ENCODE measurements at regions not wholly inside any gene's neighbourhood (a gene's known extent, or its start where the extent isn't known, plus 50 kb on each side); places are given as distances from the start of the nearest gene placed in this dataset.

DNA sequence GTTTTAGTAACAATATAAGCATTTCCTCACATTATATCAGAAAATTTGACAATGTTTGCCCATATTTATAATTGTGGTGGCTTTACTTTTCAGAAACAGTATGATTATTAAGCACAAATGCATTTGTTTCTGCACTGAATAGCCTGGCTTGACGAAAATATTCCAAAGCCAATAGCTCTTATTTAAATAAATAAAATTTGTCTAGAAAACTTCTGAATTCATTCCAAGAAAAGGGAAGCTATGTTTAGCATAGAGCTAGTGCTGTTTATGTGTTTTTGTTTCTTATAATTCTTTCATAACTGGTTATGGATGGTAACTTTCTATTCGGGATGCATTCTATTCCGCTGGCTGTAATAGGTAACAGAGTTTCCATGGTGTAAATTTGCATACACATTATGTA is 268.6 kb downstream of the PTBP2 start:
- no peak for DNase-seq
- H3K27ac Mint-ChIP-seq: no peak overlapping the region

DNA sequence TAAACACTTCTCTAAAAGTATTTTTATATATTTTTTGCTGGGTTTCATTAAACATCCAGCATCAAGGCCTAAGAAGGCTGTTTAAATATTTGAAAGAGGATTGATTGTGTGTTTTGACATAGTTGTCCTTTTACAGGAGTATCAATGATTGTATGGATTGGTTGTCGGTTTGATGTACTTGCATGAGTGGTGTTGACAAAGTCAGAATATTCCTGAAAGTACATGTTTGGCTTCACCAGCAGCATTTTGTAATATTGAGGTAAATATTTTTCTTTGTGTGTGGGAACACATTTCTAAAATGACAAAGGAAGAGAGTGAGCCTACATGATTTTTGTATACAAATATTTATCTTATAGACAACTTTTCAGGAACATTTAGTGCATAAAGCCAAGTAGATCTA is 269.7 kb downstream of the PTBP2 start:
- Mint-ChIP-seq H3K36me3 (ENCODE audit: insufficient read depth) (no peaks in the 10 kb centered on the region), H3K9me3 (no peaks in the 10 kb centered on the region), H3K27me3 (peaks cover 30 to 64% of the 10 kb centered on the region in 2 donors), H3K27ac (no peak overlapping the region), H3K4me1 (ENCODE audit: low read depth in 2 of 2) (no peaks in the 10 kb centered on the region), H3K4me3 (no peak overlapping the region)
- ATAC-seq (replicated peaks): no peak
- DNase-seq: no peak

More for the DNA sequence above, 268.6 kb downstream of the PTBP2 start:
- H3K27me3 Mint-ChIP-seq: peaks cover 30 to 73% of the 10 kb centered on the region in 2 donors
- no peaks in the 10 kb centered on the region for H3K9me3 Mint-ChIP-seq
- H3K4me1 Mint-ChIP-seq (ENCODE audit: low read depth in 2 of 2): no peaks in the 10 kb centered on the region
- H3K4me3 Mint-ChIP-seq: no peak overlapping the region
- no peak for ATAC-seq (replicated peaks)
- no peaks in the 10 kb centered on the region for H3K36me3 Mint-ChIP-seq (ENCODE audit: insufficient read depth)

DNA sequence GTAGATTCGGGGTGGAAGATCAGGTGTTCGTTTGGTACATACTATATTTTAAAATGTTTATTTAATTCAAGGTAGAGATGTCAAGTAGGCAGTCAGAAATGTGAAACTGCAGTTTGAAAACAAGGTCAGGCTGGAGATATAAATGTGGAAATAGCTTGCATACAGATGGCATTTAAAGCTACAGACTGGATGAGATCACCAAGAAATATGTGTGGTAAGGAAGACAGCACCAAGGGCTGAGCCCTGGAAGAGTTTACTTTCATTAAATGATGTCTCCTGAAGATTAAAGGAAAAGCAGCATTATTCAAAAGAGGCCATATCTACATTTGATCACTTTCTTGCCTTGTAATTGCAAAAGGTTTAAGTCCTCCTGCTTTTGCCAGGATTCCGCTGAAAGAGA is 271.3 kb downstream of the PTBP2 start:
- H3K4me3 Mint-ChIP-seq: no peak overlapping the region
- H3K27ac Mint-ChIP-seq: no peak overlapping the region
- H3K9me3 Mint-ChIP-seq: no peaks in the 10 kb centered on the region
- ATAC-seq (replicated peaks): no peak
- no peaks in the 10 kb centered on the region for H3K36me3 Mint-ChIP-seq (ENCODE audit: insufficient read depth)
- H3K27me3 Mint-ChIP-seq: peaks cover 24 to 60% of the 10 kb centered on the region in 2 donors
- H3K4me1 Mint-ChIP-seq (ENCODE audit: low read depth in 2 of 2): no peaks in the 10 kb centered on the region
- no peak for DNase-seq

DNA sequence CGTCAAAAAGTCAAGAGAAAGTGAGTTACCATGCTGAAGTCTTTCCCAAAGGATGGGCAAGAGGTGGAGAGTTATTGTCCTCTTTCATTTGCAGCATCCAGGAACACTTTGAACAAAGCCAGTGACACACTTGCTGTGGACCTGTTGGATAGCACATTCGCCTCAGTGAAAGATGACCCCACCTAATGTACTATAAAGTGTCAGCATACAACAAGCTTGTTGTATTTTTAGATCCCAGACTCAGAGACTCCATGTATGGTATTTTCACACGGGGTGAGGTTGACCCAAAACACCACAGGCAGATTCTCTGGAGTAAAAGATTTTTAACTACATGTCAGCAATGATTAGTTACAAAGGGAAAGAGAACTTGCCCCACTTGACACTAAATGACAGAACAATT is 273.8 kb downstream of the PTBP2 start:
- ATAC-seq (replicated peaks) (no peak), DNase-seq (no peak)
- Mint-ChIP-seq H3K36me3 (ENCODE audit: insufficient read depth) (no peaks in the 10 kb centered on the region), H3K4me3 (no peak overlapping the region), H3K27me3 (peaks cover 18 to 60% of the 10 kb centered on the region in 2 donors), H3K4me1 (ENCODE audit: low read depth in 2 of 2) (peaks cover 0 to 2% of the 10 kb centered on the region in 2 donors), H3K27ac (no peak overlapping the region), H3K9me3 (no peaks in the 10 kb centered on the region)

DNA sequence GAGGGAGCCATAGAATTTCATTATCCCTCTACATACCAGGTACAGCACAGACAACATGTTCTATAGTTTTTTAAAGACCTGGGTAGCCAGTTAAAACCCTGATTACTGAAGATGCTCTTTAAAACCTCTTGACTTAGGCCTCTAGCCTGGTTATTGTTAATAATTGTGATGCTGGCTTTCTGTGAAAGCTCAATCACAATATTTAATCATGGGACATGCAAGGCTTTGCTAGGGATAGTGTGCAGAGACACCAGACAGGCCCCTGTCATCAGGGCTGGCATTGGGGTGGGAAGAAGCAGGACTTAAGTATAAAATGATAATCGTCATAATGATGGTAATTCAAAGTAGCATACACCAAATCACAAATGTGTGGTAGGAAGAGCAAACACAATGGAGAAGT is 274.4 kb downstream of the PTBP2 start:
- no peaks in the 10 kb centered on the region for H3K36me3 Mint-ChIP-seq (ENCODE audit: insufficient read depth)
- H3K4me3 Mint-ChIP-seq: no peak overlapping the region
- H3K27ac Mint-ChIP-seq: no peak overlapping the region
- ATAC-seq (replicated peaks) (no peak), DNase-seq (no peak)
- peaks cover 0 to 2% of the 10 kb centered on the region in 2 donors for H3K4me1 Mint-ChIP-seq (ENCODE audit: low read depth in 2 of 2)
- H3K9me3 Mint-ChIP-seq: no peaks in the 10 kb centered on the region
- peaks cover 18 to 55% of the 10 kb centered on the region in 2 donors for H3K27me3 Mint-ChIP-seq

DNA sequence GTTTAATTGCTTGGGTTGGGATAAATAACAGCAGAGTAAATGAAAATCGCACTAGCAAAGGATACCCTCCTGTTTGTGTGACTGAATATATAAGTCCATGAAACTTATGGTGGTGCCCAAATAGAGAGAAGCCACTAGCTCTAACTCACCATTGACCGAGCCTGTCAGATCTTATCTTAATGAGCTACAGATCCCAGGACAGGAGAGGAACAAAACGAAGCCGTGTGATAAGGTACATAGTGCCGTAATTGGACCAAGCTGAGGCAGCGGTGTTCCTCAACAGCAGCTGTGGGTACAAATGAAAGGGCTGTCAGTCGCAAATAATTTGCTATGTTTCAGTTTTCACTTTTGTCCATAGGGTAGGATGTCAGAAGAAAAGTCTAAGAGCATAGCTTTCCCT is 276.1 kb downstream of the PTBP2 start:
- ATAC-seq (replicated peaks) (no peak), DNase-seq (no peak)
- Mint-ChIP-seq H3K27ac (no peak overlapping the region), H3K4me3 (no peak overlapping the region), H3K9me3 (no peaks in the 10 kb centered on the region), H3K27me3 (peaks cover 15 to 42% of the 10 kb centered on the region in 2 donors), H3K4me1 (ENCODE audit: low read depth in 2 of 2) (peaks cover 0 to 2% of the 10 kb centered on the region in 2 donors), H3K36me3 (ENCODE audit: insufficient read depth) (no peaks in the 10 kb centered on the region)

DNA sequence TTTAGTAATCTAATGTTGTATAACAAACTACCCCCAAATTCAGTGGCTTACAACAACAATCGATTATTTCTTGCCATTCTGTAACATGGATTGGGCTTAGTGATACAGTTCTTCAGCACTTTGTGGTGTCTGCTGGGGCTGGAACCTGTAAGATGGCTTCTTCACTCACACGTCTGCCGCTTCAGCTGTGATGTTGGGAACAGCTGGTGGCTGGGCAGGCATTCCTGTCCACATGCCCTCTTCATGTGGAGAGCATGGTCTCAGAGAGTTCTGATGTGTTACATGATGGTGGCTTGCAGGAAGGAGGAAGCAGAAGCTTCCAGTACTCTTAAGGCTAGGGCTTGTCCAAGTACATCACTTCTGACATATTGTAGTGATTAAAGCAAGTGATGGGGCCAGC is 276.9 kb downstream of the PTBP2 start:
- ATAC-seq (replicated peaks): no peak
- H3K27me3 Mint-ChIP-seq: peaks cover 21 to 34% of the 10 kb centered on the region in 2 donors
- H3K36me3 Mint-ChIP-seq (ENCODE audit: insufficient read depth): no peaks in the 10 kb centered on the region
- H3K4me1 Mint-ChIP-seq (ENCODE audit: low read depth in 2 of 2): peaks cover 0 to 2% of the 10 kb centered on the region in 2 donors
- DNase-seq: no peak
- no peaks in the 10 kb centered on the region for H3K9me3 Mint-ChIP-seq
- no peak overlapping the region for H3K27ac Mint-ChIP-seq
- H3K4me3 Mint-ChIP-seq: no peak overlapping the region

DNA sequence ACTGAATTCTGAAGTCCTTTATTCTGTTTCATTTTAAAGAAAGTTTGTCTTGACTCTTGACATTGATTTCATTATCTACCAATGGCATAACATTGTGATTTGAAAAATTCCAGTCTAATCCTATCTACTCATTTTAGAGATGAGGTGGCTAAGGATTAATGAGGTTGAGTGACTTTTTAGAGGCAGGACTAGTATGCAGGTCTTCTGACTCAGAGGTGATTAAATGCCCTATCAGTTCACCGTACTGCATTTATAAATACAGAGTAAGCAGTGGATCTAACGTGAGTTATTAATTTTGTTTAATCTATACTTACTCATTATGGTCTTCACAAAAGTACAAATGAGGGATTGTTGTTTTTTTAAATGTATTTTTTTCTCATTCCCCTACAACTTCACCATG is 277.6 kb downstream of the PTBP2 start:
- Mint-ChIP-seq H3K9me3 (no peaks in the 10 kb centered on the region), H3K4me3 (no peak overlapping the region), H3K27ac (no peak overlapping the region), H3K27me3 (peaks cover 27 to 32% of the 10 kb centered on the region in 2 donors), H3K36me3 (ENCODE audit: insufficient read depth) (no peaks in the 10 kb centered on the region), H3K4me1 (ENCODE audit: low read depth in 2 of 2) (peaks cover 0 to 2% of the 10 kb centered on the region in 2 donors)
- no peak for DNase-seq
- no peak for ATAC-seq (replicated peaks)

DNA sequence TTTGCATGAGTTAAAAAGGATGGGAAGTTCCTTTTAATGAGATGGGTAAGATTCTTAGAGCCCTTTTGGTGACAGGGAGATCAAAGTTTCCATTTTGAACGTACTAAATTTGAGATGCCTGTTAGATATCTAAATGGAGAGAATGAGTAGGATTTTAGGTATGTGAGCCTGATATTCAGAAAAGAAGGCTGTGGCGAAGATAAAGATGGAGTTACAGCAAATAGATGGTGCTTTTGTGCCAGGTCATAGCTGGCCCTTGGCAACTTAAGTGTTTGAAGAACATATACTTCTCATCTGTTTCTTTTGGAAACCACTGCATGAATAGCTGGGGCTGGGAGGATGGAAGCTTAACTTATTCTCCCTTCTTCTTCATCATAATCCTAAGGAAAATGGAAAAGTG is 282.5 kb downstream of the PTBP2 start:
- DNase-seq (no peak), ATAC-seq (replicated peaks) (no peak)
- Mint-ChIP-seq H3K9me3 (no peaks in the 10 kb centered on the region), H3K27me3 (peaks cover 15 to 22% of the 10 kb centered on the region in 2 donors), H3K4me3 (no peak overlapping the region), H3K27ac (no peak overlapping the region), H3K4me1 (ENCODE audit: low read depth in 2 of 2) (no peaks in the 10 kb centered on the region), H3K36me3 (ENCODE audit: insufficient read depth) (no peaks in the 10 kb centered on the region)

DNA sequence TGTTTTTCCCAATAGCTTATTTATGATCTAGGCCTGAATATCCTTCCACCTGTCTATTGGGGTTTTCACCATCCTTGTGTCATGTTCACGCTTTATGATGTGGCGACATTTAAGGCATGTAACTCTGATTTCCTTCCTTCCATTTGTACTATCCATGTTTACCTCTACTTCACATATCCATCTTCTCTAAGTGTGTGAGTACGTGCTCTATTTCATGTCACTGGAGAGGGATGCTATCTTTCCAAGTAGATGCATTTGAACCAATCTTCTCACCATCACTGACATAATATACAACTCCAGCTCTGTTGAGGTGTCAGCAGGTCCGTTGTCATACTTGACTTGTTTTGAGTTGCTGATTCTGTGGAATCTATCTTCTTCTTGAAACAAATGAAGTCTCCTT is 283.2 kb downstream of the PTBP2 start:
- Mint-ChIP-seq H3K4me3 (no peak overlapping the region), H3K27me3 (peaks cover 14 to 22% of the 10 kb centered on the region in 2 donors), H3K9me3 (no peaks in the 10 kb centered on the region), H3K27ac (no peak overlapping the region), H3K36me3 (ENCODE audit: insufficient read depth) (no peaks in the 10 kb centered on the region), H3K4me1 (ENCODE audit: low read depth in 2 of 2) (no peaks in the 10 kb centered on the region)
- DNase-seq: no peak
- no peak for ATAC-seq (replicated peaks)

DNA sequence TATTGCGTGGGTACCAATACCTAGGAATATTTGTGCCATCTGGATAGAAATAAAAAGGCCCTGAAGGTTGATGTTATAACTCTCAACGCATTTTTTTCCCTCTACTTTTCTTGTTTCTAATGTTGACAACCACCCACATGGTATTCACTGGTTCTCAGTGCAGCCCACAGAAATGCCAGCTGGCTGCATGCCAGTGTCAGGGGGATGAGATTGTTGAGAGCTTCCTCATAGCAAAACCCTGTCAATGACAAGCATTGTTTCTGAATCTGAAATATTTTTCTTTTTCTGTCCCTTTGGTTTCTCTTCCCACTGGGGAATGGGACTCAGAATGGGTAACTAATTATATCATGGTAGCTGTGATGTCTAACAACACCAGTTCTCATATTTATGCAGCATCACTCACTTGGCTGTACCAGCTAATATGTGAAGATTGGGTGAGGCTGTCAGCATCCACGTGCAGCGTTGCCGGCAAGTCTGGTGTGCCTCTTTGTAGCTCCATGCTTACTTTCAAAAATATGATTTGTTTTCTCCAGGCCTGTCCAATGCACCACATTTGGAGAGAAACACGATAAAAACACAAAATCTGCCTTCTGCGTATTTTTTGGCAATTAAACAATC is 284.6 kb downstream of the PTBP2 start:
- no peaks in the 10 kb centered on the region for H3K4me1 Mint-ChIP-seq (ENCODE audit: low read depth in 2 of 2)
- no peak overlapping the region for H3K27ac Mint-ChIP-seq
- H3K36me3 Mint-ChIP-seq (ENCODE audit: insufficient read depth): no peaks in the 10 kb centered on the region
- DNase-seq (no peak), ATAC-seq (replicated peaks) (no peak)
- no peaks in the 10 kb centered on the region for H3K9me3 Mint-ChIP-seq
- peaks cover 14 to 22% of the 10 kb centered on the region in 2 donors for H3K27me3 Mint-ChIP-seq
- H3K4me3 Mint-ChIP-seq: no peak overlapping the region

DNA sequence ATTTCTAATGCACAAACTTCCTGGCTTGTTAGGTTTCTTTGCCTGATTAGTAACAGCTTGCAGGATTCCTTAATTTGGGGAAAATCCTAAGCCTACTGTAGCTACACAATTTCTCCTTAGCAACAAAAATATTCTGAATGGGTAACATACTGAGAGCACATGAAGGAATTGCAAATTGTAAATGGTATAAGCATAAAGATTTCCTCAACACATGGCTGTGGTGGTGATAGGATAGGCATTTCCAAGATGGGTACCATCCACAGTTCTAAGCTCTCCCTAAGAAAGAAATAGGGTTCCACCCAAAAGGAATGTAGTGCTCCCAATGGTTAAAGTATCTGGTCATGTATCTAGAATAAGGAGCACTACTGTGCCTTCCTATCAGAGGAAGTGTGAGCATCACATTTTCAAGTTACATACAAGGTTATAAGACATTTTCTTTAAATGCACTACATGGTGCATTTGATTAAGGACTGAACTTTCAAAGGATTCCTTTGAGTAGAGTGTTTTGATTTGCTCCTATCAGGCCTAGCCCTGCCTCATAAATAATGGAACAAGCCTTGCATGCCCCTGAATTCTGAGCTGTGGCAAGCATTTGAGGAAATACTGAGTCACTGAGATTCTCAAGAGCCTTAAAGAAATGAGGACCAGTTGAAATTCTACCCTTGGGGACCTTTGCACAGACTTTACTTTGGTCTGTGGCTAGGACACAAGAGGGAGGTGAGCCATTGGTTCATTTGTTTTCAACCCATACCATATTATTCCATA is 286.4 kb downstream of the PTBP2 start:
- ATAC-seq (replicated peaks): no peak
- H3K4me3 Mint-ChIP-seq: no peak overlapping the region

DNA sequence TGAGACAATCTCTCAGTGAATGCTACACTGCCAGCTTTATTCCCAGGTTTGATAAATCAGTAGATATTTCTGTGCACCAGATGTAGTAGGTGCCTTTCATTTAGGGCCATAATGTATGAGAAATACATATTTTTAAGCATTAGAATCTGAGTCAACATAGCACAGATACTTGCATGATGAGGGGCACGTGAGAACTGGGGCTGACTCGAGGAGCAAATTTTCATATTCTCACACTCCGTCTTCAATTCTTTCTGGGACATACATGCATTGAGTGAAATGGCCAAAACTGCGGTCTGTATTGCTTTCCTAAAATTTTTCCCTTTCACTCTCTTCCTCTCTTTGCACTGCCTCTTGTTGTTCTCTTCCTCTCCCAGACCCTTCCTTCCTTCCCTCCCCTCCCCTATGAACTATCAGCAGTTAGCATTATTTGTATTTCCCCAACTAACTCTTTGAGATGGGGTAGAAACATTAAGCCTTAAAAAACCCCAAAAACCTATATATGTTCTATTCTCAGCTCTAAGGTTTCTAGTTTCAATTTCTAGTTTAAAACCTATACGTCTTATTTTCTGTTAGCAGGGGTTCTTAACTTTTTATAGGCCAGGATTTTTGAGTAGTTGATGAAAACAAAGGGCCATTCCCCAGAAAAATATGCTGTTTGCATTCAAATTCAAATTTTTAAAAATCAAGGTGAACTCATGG is 289.1 kb downstream of the PTBP2 start:
- Mint-ChIP-seq H3K27me3 (peaks cover 12 to 14% of the 10 kb centered on the region in 2 donors), H3K9me3 (no peaks in the 10 kb centered on the region)
- ATAC-seq (replicated peaks): no peak

More for the DNA sequence above, 286.4 kb downstream of the PTBP2 start:
- Mint-ChIP-seq H3K4me1 (ENCODE audit: low read depth in 2 of 2) (no peaks in the 10 kb centered on the region), H3K9me3 (no peaks in the 10 kb centered on the region), H3K27ac (no peak overlapping the region), H3K36me3 (ENCODE audit: insufficient read depth) (no peaks in the 10 kb centered on the region), H3K27me3 (peaks cover 14 to 16% of the 10 kb centered on the region in 2 donors)
- no peak for DNase-seq

DNA sequence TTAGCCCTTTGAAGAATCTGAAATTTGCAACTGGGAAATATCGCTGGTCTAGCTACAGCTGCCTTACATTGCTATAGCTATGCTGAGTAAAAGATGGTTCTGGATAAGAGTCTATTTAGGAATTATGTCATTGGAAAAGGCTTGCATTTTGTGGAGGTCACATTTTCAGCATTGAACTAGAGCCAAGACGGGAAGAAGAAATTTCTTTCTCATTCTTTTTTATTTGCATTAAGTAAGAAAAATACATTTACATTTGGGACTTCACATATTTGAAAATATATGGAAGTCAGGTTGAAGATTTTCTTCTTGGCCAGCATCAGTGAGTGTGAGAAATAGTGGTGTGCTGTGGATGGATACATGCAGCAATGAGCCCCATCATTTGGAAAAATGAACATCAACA is 291.6 kb downstream of the PTBP2 start:
- Mint-ChIP-seq H3K36me3 (ENCODE audit: insufficient read depth) (no peaks in the 10 kb centered on the region), H3K27ac (no peak overlapping the region), H3K9me3 (no peaks in the 10 kb centered on the region), H3K4me1 (ENCODE audit: low read depth in 2 of 2) (no peaks in the 10 kb centered on the region), H3K27me3 (peaks cover 12% of the 10 kb centered on the region in 2 donors), H3K4me3 (no peak overlapping the region)
- DNase-seq: no peak
- no peak for ATAC-seq (replicated peaks)

More for the DNA sequence above, 289.1 kb downstream of the PTBP2 start:
- H3K4me3 Mint-ChIP-seq: no peak overlapping the region
- H3K4me1 Mint-ChIP-seq (ENCODE audit: low read depth in 2 of 2): no peaks in the 10 kb centered on the region
- no peak for DNase-seq
- no peak overlapping the region for H3K27ac Mint-ChIP-seq
- H3K36me3 Mint-ChIP-seq (ENCODE audit: insufficient read depth): no peaks in the 10 kb centered on the region
